ENCODE measurements at regions not wholly inside any gene's neighbourhood (a gene's known extent, or its start where the extent isn't known, plus 50 kb on each side); places are given as distances from the start of the nearest gene placed in this dataset.

- Histone ChIP-seq H3K36me3 (no peaks in the 10 kb centered on the region), H3K9me3 (no peaks in the 10 kb centered on the region), H3K4me3 (ENCODE audit: low read depth, low read length) (no peak overlapping the region), H3K27me3 (peaks cover 10% of the 10 kb centered on the region; the same call in 1 of the 2 replicates), H3K4me1 (no peaks in the 10 kb centered on the region)
- TF ChIP-seq CTCF (IDR thresholded peaks at IDR 0.05; ENCODE audit: low read depth, low read length) = no peak
- DNase-seq = no peak
Measured at GRCh38 chr14:56386024-56386423, 193.6 kb upstream of the TMEM260 start.

- H3K4me1 ChIP-seq = no peaks in the 10 kb centered on the region
- no peak for DNase-seq
- TF ChIP-seq CTCF (IDR thresholded peaks at IDR 0.05; ENCODE audit: low read depth, low read length) = peak; percentile 10; the same call in 1 of the 2 replicates
Measured at GRCh38 chr14:56390859-56391258, 188.7 kb upstream of the TMEM260 start.

GRCh38 chr14:56394826-56395530 lies 184.6 kb upstream of the TMEM260 start:
- Histone ChIP-seq H3K27me3 (no peaks in the 10 kb centered on the region), H3K9me3 (no peaks in the 10 kb centered on the region), H3K36me3 (no peaks in the 10 kb centered on the region), H3K4me1 (no peaks in the 10 kb centered on the region), H3K4me3 (ENCODE audit: low read depth, low read length) (no peak overlapping the region)
- no peak for DNase-seq
- TF ChIP-seq CTCF (IDR thresholded peaks at IDR 0.05; ENCODE audit: low read depth, low read length) = no peak

More at GRCh38 chr14:56390859-56391258, 188.7 kb upstream of the TMEM260 start:
- H3K9me3 ChIP-seq = no peaks in the 10 kb centered on the region
- no peaks in the 10 kb centered on the region for H3K36me3 ChIP-seq
- no peak overlapping the region for H3K4me3 ChIP-seq (ENCODE audit: low read depth, low read length)
- H3K27me3 ChIP-seq = no peaks in the 10 kb centered on the region

- Histone ChIP-seq H3K27me3 (no peaks in the 10 kb centered on the region), H3K4me3 (ENCODE audit: low read depth, low read length) (no peak overlapping the region), H3K36me3 (no peaks in the 10 kb centered on the region), H3K4me1 (no peaks in the 10 kb centered on the region), H3K9me3 (no peaks in the 10 kb centered on the region)
- no peak for TF ChIP-seq CTCF (IDR thresholded peaks at IDR 0.05; ENCODE audit: low read depth, low read length)
- no peak for DNase-seq
Measured at GRCh38 chr14:56400109-56400825, 179.3 kb upstream of the TMEM260 start.

- DNase-seq = no peak
- H3K27me3 ChIP-seq = peaks cover 13% of the 10 kb centered on the region
- no peaks in the 10 kb centered on the region for H3K9me3 ChIP-seq
- no peak for TF ChIP-seq CTCF (IDR thresholded peaks at IDR 0.05; ENCODE audit: low read depth, low read length)
- no peaks in the 10 kb centered on the region for H3K4me1 ChIP-seq
- H3K36me3 ChIP-seq = no peaks in the 10 kb centered on the region
- H3K4me3 ChIP-seq (ENCODE audit: low read depth, low read length) = no peak overlapping the region
Measured at GRCh38 chr14:56412468-56413434, 166.8 kb upstream of the TMEM260 start.
